ENCODE measurements at regions not wholly inside any gene's neighbourhood (a gene's known extent, or its start where the extent isn't known, plus 50 kb on each side); places are given as distances from the start of the nearest gene placed in this dataset.
A peak's percentile ranks its signal among the peaks of the same experiment; 100 is the strongest.
"Not testable (repeated sequence)": the region's sequence is repeated elsewhere in the genome, so short reads cannot be mapped to it uniquely, and the experiment has no call there.

GRCh38 chr3:145906755-145907154, 254.2 kb downstream of the PLOD2 start:
- DNase-seq (no peak), ATAC-seq (no peak)
- Histone ChIP-seq H3K27me3 (ENCODE audit: low read depth) (no peaks in the 10 kb centered on the region), H3K4me1 (no peaks in the 10 kb centered on the region), H3K36me3 (no peaks in the 10 kb centered on the region), H3K27ac (no peak overlapping the region), H3K4me3 (no peak overlapping the region), H3K9me3 (no peaks in the 10 kb centered on the region)
- intact Hi-C loops (cut with DNase I) = no loop called here
- no peak for TF ChIP-seq CTCF (IDR thresholded peaks at IDR 0.05)

GRCh38 chr3:145911016-145911415, 250.0 kb downstream of the PLOD2 start:
- H3K36me3 ChIP-seq = no peaks in the 10 kb centered on the region
- ATAC-seq = no peak
- no peak overlapping the region for H3K4me3 ChIP-seq
- H3K27me3 ChIP-seq (ENCODE audit: low read depth) = no peaks in the 10 kb centered on the region
- intact Hi-C loops (cut with DNase I) = no loop called here
- H3K9me3 ChIP-seq = no peaks in the 10 kb centered on the region
- DNase-seq = no peak
- no peaks in the 10 kb centered on the region for H3K4me1 ChIP-seq
- no peak overlapping the region for H3K27ac ChIP-seq
- no peak for TF ChIP-seq CTCF (IDR thresholded peaks at IDR 0.05)

- DNase-seq = no peak
- no peak overlapping the region for H3K27ac ChIP-seq
- H3K9me3 ChIP-seq = no peaks in the 10 kb centered on the region
- H3K27me3 ChIP-seq (ENCODE audit: low read depth) = no peaks in the 10 kb centered on the region
- TF ChIP-seq CTCF (IDR thresholded peaks at IDR 0.05) = no peak
- H3K4me1 ChIP-seq = no peaks in the 10 kb centered on the region
- intact Hi-C loops (cut with DNase I) = no loop called here
- H3K36me3 ChIP-seq = no peaks in the 10 kb centered on the region
- no peak for ATAC-seq
- no peak overlapping the region for H3K4me3 ChIP-seq
Observed at GRCh38 chr3:145915787-145916186, 245.2 kb downstream of the PLOD2 start.

GRCh38 chr3:145927736-145928135, 233.2 kb downstream of the PLOD2 start:
- ATAC-seq; H3K9me3 ChIP-seq; H3K36me3 ChIP-seq; DNase-seq; intact Hi-C loops (cut with DNase I); H3K4me3 ChIP-seq; H3K4me1 ChIP-seq; H3K27ac ChIP-seq; H3K27me3 ChIP-seq (ENCODE audit: low read depth): not testable (repeated sequence)

GRCh38 chr3:145936971-145937370, 224.0 kb downstream of the PLOD2 start:
- DNase-seq (no peak), ATAC-seq (no peak)
- Histone ChIP-seq H3K27me3 (ENCODE audit: low read depth) (no peaks in the 10 kb centered on the region), H3K27ac (no peak overlapping the region), H3K9me3 (no peaks in the 10 kb centered on the region), H3K4me3 (no peak overlapping the region), H3K36me3 (no peaks in the 10 kb centered on the region), H3K4me1 (no peaks in the 10 kb centered on the region)
- intact Hi-C loops (cut with DNase I) = no loop called here
- TF ChIP-seq CTCF (IDR thresholded peaks at IDR 0.05) = no peak

GRCh38 chr3:145939431-145939830, 221.6 kb downstream of the PLOD2 start:
- Histone ChIP-seq H3K9me3 (no peaks in the 10 kb centered on the region), H3K27ac (no peak overlapping the region), H3K4me1 (no peaks in the 10 kb centered on the region), H3K4me3 (no peak overlapping the region), H3K36me3 (no peaks in the 10 kb centered on the region), H3K27me3 (ENCODE audit: low read depth) (no peaks in the 10 kb centered on the region)
- DNase-seq (no peak), ATAC-seq (peak; percentile 60 to 77)
- intact Hi-C loops (cut with DNase I) = no loop called here
- no peak for TF ChIP-seq CTCF (IDR thresholded peaks at IDR 0.05)

All from lower lobe of right lung (tissue), 2 donors.